Ovary (tissue), 7 donors: ENCODE measurements at regions not wholly inside any gene's neighbourhood (a gene's known extent, or its start where the extent isn't known, plus 50 kb on each side); places are given as distances from the start of the nearest gene placed in this dataset.

Source experiments
- DNase-seq, 5 donors: peaks; one replicate each; pipeline ENCODE4 v3.0.0-alpha.2; 2019 to 2020
- H3K27ac ChIP-seq, 2 donors: fragments of 200-600 bp; one replicate each; pipeline versions ENCODE4 v1.5.1 to v1.8.0; 2019 to 2022
- H3K27me3 ChIP-seq: fragments of 200-600 bp; one replicate; pipeline ENCODE4 v1.8.0; 2022
- H3K36me3 ChIP-seq: fragments of 200-600 bp; sonication (generic); one replicate; pipeline ENCODE4 v1.5.1; 2019
- H3K4me1 ChIP-seq: one replicate; pipeline ENCODE4 v1.8.1; 2013; ENCODE audit warnings: mild to moderate bottlenecking, moderate library complexity; ENCODE audit not compliant: insufficient read depth
- H3K4me3 ChIP-seq: fragments of 200-600 bp; sonication (generic); one replicate; pipeline ENCODE4 v1.5.1; 2017
- H3K9me3 ChIP-seq, 2 donors: fragments of 200-600 bp in 1 of 2; sonication (generic) in 1 of 2; one replicate each; pipeline versions ENCODE4 v1.5.1 to v1.8.1; 2013 to 2019; ENCODE audit warnings: mild to moderate bottlenecking in 1 of 2, moderate library complexity in 1 of 2
- CTCF ChIP-seq, 3 donors: fragments of 450-650 bp in 2 of 3; fragments of 200-600 bp in 1 of 3; IDR thresholded peaks; one replicate each; pipeline versions ENCODE4 v1.5.1 to v1.8.0; 2016 to 2022; ENCODE audit warnings: antibody characterized with exemption in 3 of 3, mild to moderate bottlenecking in 1 of 3
- EP300 ChIP-seq: sonication (generic); formaldehyde crosslinking; IDR thresholded peaks from one replicate; pipeline ENCODE4 v1.6.1; 2017; ENCODE audit warnings: antibody characterized with exemption
- POLR2A ChIP-seq: fragments of 450-650 bp; IDR thresholded peaks from one replicate; pipeline ENCODE4 v1.6.1; 2017; ENCODE audit warnings: antibody characterized with exemption, mild to moderate bottlenecking, moderate library complexity
- WGBS, 3 donors: extraction: QIAGEN DNeasy Blood & Tissue Kit in 1 of 3; methylation state at CpG; one replicate each; pipeline versions ENCODE4 v1.1.5 to v1.1.7; 2013 to 2017; 5-methylcytosine and 5-hydroxymethylcytosine counted together
- intact Hi-C, 4 donors: fragments of 100-400 bp; cut with DNase I; formaldehyde crosslinking; loops; one replicate each; pipeline versions ENCODE4 v1.11.0 to v1.15.1; 2022 to 2023
- donor health status: DM: no; HTN: no; CAD: no; lungs with moderate emphysema.
- donor health status: DM: no; HTN: no; CAD: no.
- donor health status: Bipolar disorder and iron deficiency.
- donor health status: DM: no; HTN: no; CAD: no.
- donor health status: DM: yes; HTN: yes; CAD: no.

GRCh38 chr4:11881364-11881763, 452.7 kb upstream of the HS3ST1 start:
- Histone ChIP-seq H3K4me3 (no peak overlapping the region), H3K27ac (no peak overlapping the region), H3K27me3 (no peaks in the 10 kb centered on the region), H3K36me3 (no peaks in the 10 kb centered on the region), H3K9me3 (no peaks in the 10 kb centered on the region), H3K4me1 (no peaks in the 10 kb centered on the region)
- DNase-seq: no peak
- TF ChIP-seq EP300 (no peak), CTCF (IDR thresholded peaks at IDR 0.05) (no peak), POLR2A (no peak)
- intact Hi-C loops: no loop called here

GRCh38 chr4:11878241-11878640, 449.5 kb upstream of the HS3ST1 start:
- Histone ChIP-seq H3K27me3 (no peaks in the 10 kb centered on the region), H3K36me3 (no peaks in the 10 kb centered on the region), H3K4me3 (no peak overlapping the region), H3K4me1 (no peaks in the 10 kb centered on the region), H3K9me3 (no peaks in the 10 kb centered on the region), H3K27ac (no peak overlapping the region)
- TF ChIP-seq EP300 (no peak), CTCF (IDR thresholded peaks at IDR 0.05) (no peak), POLR2A (no peak)
- intact Hi-C loops: no loop called here
- WGBS, 3 donors: 59 to 72% (median 60%) methylated on average over 3 of the region's 3 CpGs
- no peak for DNase-seq

GRCh38 chr4:11876104-11876503, 447.4 kb upstream of the HS3ST1 start:
- no peaks in the 10 kb centered on the region for H3K36me3 ChIP-seq
- H3K9me3 ChIP-seq: no peaks in the 10 kb centered on the region
- H3K4me1 ChIP-seq: no peaks in the 10 kb centered on the region
- no peak for DNase-seq
- no peak overlapping the region for H3K27ac ChIP-seq
- no peak for TF ChIP-seq CTCF (IDR thresholded peaks at IDR 0.05)
- no peak for TF ChIP-seq POLR2A
- no peak for TF ChIP-seq EP300
- H3K4me3 ChIP-seq: no peak overlapping the region
- intact Hi-C loops: no loop called here
- no peaks in the 10 kb centered on the region for H3K27me3 ChIP-seq

- WGBS, 3 donors: 57 to 74% (median 61%) methylated on average over 6 of the region's 6 CpGs
- intact Hi-C loops: no loop called here
- TF ChIP-seq POLR2A: no peak
- TF ChIP-seq CTCF (IDR thresholded peaks at IDR 0.05): no peak
- no peak for TF ChIP-seq EP300
- no peak for DNase-seq
- H3K36me3 ChIP-seq: no peaks in the 10 kb centered on the region
- no peak overlapping the region for H3K27ac ChIP-seq
- no peaks in the 10 kb centered on the region for H3K4me1 ChIP-seq
- H3K27me3 ChIP-seq: no peaks in the 10 kb centered on the region
- no peaks in the 10 kb centered on the region for H3K9me3 ChIP-seq
- no peak overlapping the region for H3K4me3 ChIP-seq
Measured at GRCh38 chr4:11869191-11869870, 440.6 kb upstream of the HS3ST1 start.
